ENCODE measurements at regions not wholly inside any gene's neighbourhood (a gene's known extent, or its start where the extent isn't known, plus 50 kb on each side); places are given as distances from the start of the nearest gene placed in this dataset.

- H3K36me3 ChIP-seq (ENCODE audit: control insufficient read depth in 1 of 2, insufficient read depth in 2 of 2, low read length in 2 of 2): no peaks in the 10 kb centered on the region
- no peaks in the 10 kb centered on the region for H3K27me3 ChIP-seq (ENCODE audit: low read depth, low read length)
- no peak overlapping the region for H3K27ac ChIP-seq (ENCODE audit: low read length)
- no peaks in the 10 kb centered on the region for H3K9me3 ChIP-seq (ENCODE audit: control insufficient read depth in 1 of 2, low read length in 2 of 2)
- H3K4me3 ChIP-seq (ENCODE audit: low read depth in 1 of 2, low read length in 2 of 2): no peak overlapping the region
- peaks cover 0 to 11% of the 10 kb centered on the region in 2 donors for H3K4me1 ChIP-seq (ENCODE audit: control insufficient read depth in 1 of 2, insufficient read depth in 2 of 2, low read length in 2 of 2)
Measured at GRCh38 chr6:16056263-16056870, 72.5 kb upstream of the MYLIP start.

GRCh38 chr6:16055852-16056251 lies 73.0 kb upstream of the MYLIP start:
- Histone ChIP-seq H3K4me3 (ENCODE audit: low read depth in 1 of 2, low read length in 2 of 2) (no peak overlapping the region), H3K4me1 (ENCODE audit: control insufficient read depth in 1 of 2, insufficient read depth in 2 of 2, low read length in 2 of 2) (peaks cover 0 to 14% of the 10 kb centered on the region in 2 donors), H3K27me3 (ENCODE audit: low read depth, low read length) (no peaks in the 10 kb centered on the region), H3K27ac (ENCODE audit: low read length) (no peak overlapping the region), H3K9me3 (ENCODE audit: control insufficient read depth in 1 of 2, low read length in 2 of 2) (no peaks in the 10 kb centered on the region), H3K36me3 (ENCODE audit: control insufficient read depth in 1 of 2, insufficient read depth in 2 of 2, low read length in 2 of 2) (no peaks in the 10 kb centered on the region)

GRCh38 chr6:16049168-16049567 lies 79.7 kb upstream of the MYLIP start:
- H3K27me3 ChIP-seq (ENCODE audit: low read depth, low read length): no peaks in the 10 kb centered on the region
- no peaks in the 10 kb centered on the region for H3K9me3 ChIP-seq (ENCODE audit: control insufficient read depth in 1 of 2, low read length in 2 of 2)
- no peak overlapping the region for H3K27ac ChIP-seq (ENCODE audit: low read length)
- no peaks in the 10 kb centered on the region for H3K36me3 ChIP-seq (ENCODE audit: control insufficient read depth in 1 of 2, insufficient read depth in 2 of 2, low read length in 2 of 2)
- H3K4me3 ChIP-seq (ENCODE audit: low read depth in 1 of 2, low read length in 2 of 2): no peak overlapping the region
- H3K4me1 ChIP-seq (ENCODE audit: control insufficient read depth in 1 of 2, insufficient read depth in 2 of 2, low read length in 2 of 2): peaks cover 0 to 6% of the 10 kb centered on the region in 2 donors

- no peaks in the 10 kb centered on the region for H3K9me3 ChIP-seq (ENCODE audit: control insufficient read depth in 1 of 2, low read length in 2 of 2)
Measured at GRCh38 chr6:16048221-16048620, 80.7 kb upstream of the MYLIP start.

GRCh38 chr6:16047435-16047990 lies 81.4 kb upstream of the MYLIP start:
- Histone ChIP-seq H3K9me3 (ENCODE audit: control insufficient read depth in 1 of 2, low read length in 2 of 2) (no peaks in the 10 kb centered on the region), H3K27ac (ENCODE audit: low read length) (no peak overlapping the region), H3K27me3 (ENCODE audit: low read depth, low read length) (no peaks in the 10 kb centered on the region), H3K36me3 (ENCODE audit: control insufficient read depth in 1 of 2, insufficient read depth in 2 of 2, low read length in 2 of 2) (no peaks in the 10 kb centered on the region), H3K4me3 (ENCODE audit: low read depth in 1 of 2, low read length in 2 of 2) (no peak overlapping the region), H3K4me1 (ENCODE audit: control insufficient read depth in 1 of 2, insufficient read depth in 2 of 2, low read length in 2 of 2) (peaks cover 0 to 11% of the 10 kb centered on the region in 2 donors)

More at GRCh38 chr6:16048221-16048620, 80.7 kb upstream of the MYLIP start:
- H3K27ac ChIP-seq (ENCODE audit: low read length): no peak overlapping the region
- H3K4me1 ChIP-seq (ENCODE audit: control insufficient read depth in 1 of 2, insufficient read depth in 2 of 2, low read length in 2 of 2): peaks cover 0 to 11% of the 10 kb centered on the region in 2 donors
- H3K36me3 ChIP-seq (ENCODE audit: control insufficient read depth in 1 of 2, insufficient read depth in 2 of 2, low read length in 2 of 2): no peaks in the 10 kb centered on the region
- H3K27me3 ChIP-seq (ENCODE audit: low read depth, low read length): no peaks in the 10 kb centered on the region
- H3K4me3 ChIP-seq (ENCODE audit: low read depth in 1 of 2, low read length in 2 of 2): no peak overlapping the region

- no peaks in the 10 kb centered on the region for H3K27me3 ChIP-seq (ENCODE audit: low read depth, low read length)
- no peaks in the 10 kb centered on the region for H3K36me3 ChIP-seq (ENCODE audit: control insufficient read depth in 1 of 2, insufficient read depth in 2 of 2, low read length in 2 of 2)
- no peak overlapping the region for H3K27ac ChIP-seq (ENCODE audit: low read length)
- H3K9me3 ChIP-seq (ENCODE audit: control insufficient read depth in 1 of 2, low read length in 2 of 2): no peaks in the 10 kb centered on the region
- H3K4me3 ChIP-seq (ENCODE audit: low read depth in 1 of 2, low read length in 2 of 2): no peak overlapping the region
- peaks cover 0 to 5% of the 10 kb centered on the region in 2 donors for H3K4me1 ChIP-seq (ENCODE audit: control insufficient read depth in 1 of 2, insufficient read depth in 2 of 2, low read length in 2 of 2)
Measured at GRCh38 chr6:16045238-16045637, 83.6 kb upstream of the MYLIP start.

- no peak overlapping the region for H3K4me3 ChIP-seq (ENCODE audit: low read depth in 1 of 2, low read length in 2 of 2)
- H3K9me3 ChIP-seq (ENCODE audit: control insufficient read depth in 1 of 2, low read length in 2 of 2): no peaks in the 10 kb centered on the region
- peaks cover 0 to 5% of the 10 kb centered on the region in 2 donors for H3K4me1 ChIP-seq (ENCODE audit: control insufficient read depth in 1 of 2, insufficient read depth in 2 of 2, low read length in 2 of 2)
- H3K36me3 ChIP-seq (ENCODE audit: control insufficient read depth in 1 of 2, insufficient read depth in 2 of 2, low read length in 2 of 2): no peaks in the 10 kb centered on the region
- H3K27ac ChIP-seq (ENCODE audit: low read length): no peak overlapping the region
- H3K27me3 ChIP-seq (ENCODE audit: low read depth, low read length): no peaks in the 10 kb centered on the region
Measured at GRCh38 chr6:16044211-16044643, 84.7 kb upstream of the MYLIP start.

GRCh38 chr6:16043171-16044135 lies 85.4 kb upstream of the MYLIP start:
- H3K4me1 ChIP-seq (ENCODE audit: control insufficient read depth in 1 of 2, insufficient read depth in 2 of 2, low read length in 2 of 2): peaks cover 0 to 5% of the 10 kb centered on the region in 2 donors
- H3K9me3 ChIP-seq (ENCODE audit: control insufficient read depth in 1 of 2, low read length in 2 of 2): no peaks in the 10 kb centered on the region
- no peak overlapping the region for H3K27ac ChIP-seq (ENCODE audit: low read length)
- H3K27me3 ChIP-seq (ENCODE audit: low read depth, low read length): no peaks in the 10 kb centered on the region
- no peak overlapping the region for H3K4me3 ChIP-seq (ENCODE audit: low read depth in 1 of 2, low read length in 2 of 2)
- no peaks in the 10 kb centered on the region for H3K36me3 ChIP-seq (ENCODE audit: control insufficient read depth in 1 of 2, insufficient read depth in 2 of 2, low read length in 2 of 2)

- no peak overlapping the region for H3K4me3 ChIP-seq (ENCODE audit: low read depth in 1 of 2, low read length in 2 of 2)
- H3K27me3 ChIP-seq (ENCODE audit: low read depth, low read length): no peaks in the 10 kb centered on the region
- H3K9me3 ChIP-seq (ENCODE audit: control insufficient read depth in 1 of 2, low read length in 2 of 2): no peaks in the 10 kb centered on the region
- H3K27ac ChIP-seq (ENCODE audit: low read length): no peak overlapping the region
- H3K4me1 ChIP-seq (ENCODE audit: control insufficient read depth in 1 of 2, insufficient read depth in 2 of 2, low read length in 2 of 2): peaks cover 0 to 5% of the 10 kb centered on the region in 2 donors
- no peaks in the 10 kb centered on the region for H3K36me3 ChIP-seq (ENCODE audit: control insufficient read depth in 1 of 2, insufficient read depth in 2 of 2, low read length in 2 of 2)
Measured at GRCh38 chr6:16042751-16043150, 86.1 kb upstream of the MYLIP start.

GRCh38 chr6:16041327-16041726 lies 87.6 kb upstream of the MYLIP start:
- Histone ChIP-seq H3K36me3 (ENCODE audit: control insufficient read depth in 1 of 2, insufficient read depth in 2 of 2, low read length in 2 of 2) (no peaks in the 10 kb centered on the region), H3K4me1 (ENCODE audit: control insufficient read depth in 1 of 2, insufficient read depth in 2 of 2, low read length in 2 of 2) (peaks cover 0 to 5% of the 10 kb centered on the region in 2 donors), H3K9me3 (ENCODE audit: control insufficient read depth in 1 of 2, low read length in 2 of 2) (no peaks in the 10 kb centered on the region), H3K4me3 (ENCODE audit: low read depth in 1 of 2, low read length in 2 of 2) (no peak overlapping the region), H3K27me3 (ENCODE audit: low read depth, low read length) (no peaks in the 10 kb centered on the region), H3K27ac (ENCODE audit: low read length) (no peak overlapping the region)

- H3K9me3 ChIP-seq (ENCODE audit: control insufficient read depth in 1 of 2, low read length in 2 of 2): no peaks in the 10 kb centered on the region
- H3K27ac ChIP-seq (ENCODE audit: low read length): no peak overlapping the region
- H3K27me3 ChIP-seq (ENCODE audit: low read depth, low read length): no peaks in the 10 kb centered on the region
- H3K4me1 ChIP-seq (ENCODE audit: control insufficient read depth in 1 of 2, insufficient read depth in 2 of 2, low read length in 2 of 2): peaks cover 0 to 5% of the 10 kb centered on the region in 2 donors
- no peak overlapping the region for H3K4me3 ChIP-seq (ENCODE audit: low read depth in 1 of 2, low read length in 2 of 2)
- H3K36me3 ChIP-seq (ENCODE audit: control insufficient read depth in 1 of 2, insufficient read depth in 2 of 2, low read length in 2 of 2): no peaks in the 10 kb centered on the region
Measured at GRCh38 chr6:16040628-16040974, 88.3 kb upstream of the MYLIP start.
